ENCODE measurements at regions not wholly inside any gene's neighbourhood (a gene's known extent, or its start where the extent isn't known, plus 50 kb on each side); places are given as distances from the start of the nearest gene placed in this dataset.

DNA sequence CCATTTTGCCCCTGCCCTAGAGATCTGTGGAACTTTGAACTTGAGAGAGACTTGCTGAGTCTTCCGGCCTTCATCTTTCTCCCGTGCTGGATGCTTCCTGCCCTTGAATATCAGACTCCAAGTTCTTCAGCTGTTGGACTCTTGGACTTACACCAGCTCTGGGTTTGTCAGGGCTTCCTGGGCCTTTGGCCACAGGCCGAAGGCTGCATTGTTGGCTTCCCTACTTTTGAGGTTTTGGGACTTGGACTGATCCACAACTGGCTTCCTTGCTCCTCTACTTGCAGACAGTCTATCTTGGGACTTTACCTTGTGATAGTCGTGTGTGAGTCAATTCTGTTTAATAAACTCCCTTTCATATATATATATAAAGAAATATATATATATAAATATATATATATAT, 1071.0 kb downstream of the ADGRL3 start:
- H3K36me3 Mint-ChIP-seq, result no peaks in the 10 kb centered on the region
- H3K9me3 Mint-ChIP-seq, result no peaks in the 10 kb centered on the region
- H3K27ac Mint-ChIP-seq, result no peak overlapping the region
- no peak overlapping the region for H3K4me3 Mint-ChIP-seq
- DNase-seq (ENCODE audit: extremely low spot score, unreplicated experiment), result no peak
- TF ChIP-seq, protein P1, sequence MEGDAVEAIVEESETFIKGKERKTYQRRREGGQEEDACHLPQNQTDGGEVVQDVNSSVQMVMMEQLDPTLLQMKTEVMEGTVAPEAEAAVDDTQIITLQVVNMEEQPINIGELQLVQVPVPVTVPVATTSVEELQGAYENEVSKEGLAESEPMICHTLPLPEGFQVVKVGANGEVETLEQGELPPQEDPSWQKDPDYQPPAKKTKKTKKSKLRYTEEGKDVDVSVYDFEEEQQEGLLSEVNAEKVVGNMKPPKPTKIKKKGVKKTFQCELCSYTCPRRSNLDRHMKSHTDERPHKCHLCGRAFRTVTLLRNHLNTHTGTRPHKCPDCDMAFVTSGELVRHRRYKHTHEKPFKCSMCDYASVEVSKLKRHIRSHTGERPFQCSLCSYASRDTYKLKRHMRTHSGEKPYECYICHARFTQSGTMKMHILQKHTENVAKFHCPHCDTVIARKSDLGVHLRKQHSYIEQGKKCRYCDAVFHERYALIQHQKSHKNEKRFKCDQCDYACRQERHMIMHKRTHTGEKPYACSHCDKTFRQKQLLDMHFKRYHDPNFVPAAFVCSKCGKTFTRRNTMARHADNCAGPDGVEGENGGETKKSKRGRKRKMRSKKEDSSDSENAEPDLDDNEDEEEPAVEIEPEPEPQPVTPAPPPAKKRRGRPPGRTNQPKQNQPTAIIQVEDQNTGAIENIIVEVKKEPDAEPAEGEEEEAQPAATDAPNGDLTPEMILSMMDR (conservative IDR thresholded peaks at IDR 0.05), result no peak
- no peaks in the 10 kb centered on the region for H3K4me1 Mint-ChIP-seq (ENCODE audit: unreplicated experiment)
- H3K27me3 Mint-ChIP-seq, result no peaks in the 10 kb centered on the region

DNA sequence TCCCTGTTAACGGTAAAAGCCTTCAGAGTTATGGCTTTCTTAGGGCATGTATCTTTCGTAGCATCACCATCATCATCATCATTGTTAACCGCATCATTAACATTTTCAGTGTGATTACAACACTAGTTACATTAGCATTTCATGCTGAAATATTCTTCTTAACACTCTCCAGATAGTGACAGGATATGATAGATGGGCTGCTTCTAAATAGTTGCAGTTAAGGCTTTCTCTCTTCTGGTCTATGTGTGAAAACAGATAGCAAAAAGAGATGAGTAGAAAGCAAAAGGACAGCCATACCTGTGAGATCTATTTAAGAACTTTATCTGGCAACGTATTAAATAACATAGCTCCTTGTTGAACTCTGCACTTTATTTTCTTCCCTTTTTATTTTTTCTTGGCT, 1069.8 kb downstream of the ADGRL3 start:
- TF ChIP-seq, protein P1 (conservative IDR thresholded peaks at IDR 0.05), result no peak
- H3K27ac Mint-ChIP-seq, result no peak overlapping the region
- DNase-seq (ENCODE audit: extremely low spot score, unreplicated experiment), result no peak
- H3K36me3 Mint-ChIP-seq, result no peaks in the 10 kb centered on the region
- H3K9me3 Mint-ChIP-seq, result no peaks in the 10 kb centered on the region
- H3K4me3 Mint-ChIP-seq, result no peak overlapping the region
- H3K27me3 Mint-ChIP-seq, result no peaks in the 10 kb centered on the region
- no peaks in the 10 kb centered on the region for H3K4me1 Mint-ChIP-seq (ENCODE audit: unreplicated experiment)

DNA sequence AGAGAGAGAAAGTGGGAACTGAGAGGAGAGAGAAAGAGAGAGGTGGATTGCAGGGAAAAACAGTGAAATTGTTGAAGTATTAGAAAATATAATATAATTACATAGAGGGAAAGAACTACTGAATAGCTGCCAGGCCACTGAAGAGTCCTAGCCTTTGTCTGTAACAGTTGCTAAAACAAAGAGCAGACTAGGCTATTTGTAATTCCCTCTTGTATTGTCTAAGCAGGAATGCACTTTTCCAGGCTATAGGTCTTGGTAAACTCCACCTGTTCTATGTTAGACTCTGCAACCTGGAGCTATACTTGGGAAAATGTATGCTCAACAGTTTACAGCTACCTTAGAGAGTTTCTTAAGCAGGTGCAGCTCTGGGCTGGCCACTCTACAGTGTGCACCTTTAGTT, 1063.3 kb downstream of the ADGRL3 start:
- Mint-ChIP-seq H3K27ac (no peak overlapping the region), H3K36me3 (no peaks in the 10 kb centered on the region), H3K9me3 (no peaks in the 10 kb centered on the region), H3K4me1 (ENCODE audit: unreplicated experiment) (no peaks in the 10 kb centered on the region), H3K27me3 (peaks cover 3% of the 10 kb centered on the region), H3K4me3 (no peak overlapping the region)
- TF ChIP-seq, protein P1 (conservative IDR thresholded peaks at IDR 0.05), result no peak
- DNase-seq (ENCODE audit: extremely low spot score, unreplicated experiment), result no peak

DNA sequence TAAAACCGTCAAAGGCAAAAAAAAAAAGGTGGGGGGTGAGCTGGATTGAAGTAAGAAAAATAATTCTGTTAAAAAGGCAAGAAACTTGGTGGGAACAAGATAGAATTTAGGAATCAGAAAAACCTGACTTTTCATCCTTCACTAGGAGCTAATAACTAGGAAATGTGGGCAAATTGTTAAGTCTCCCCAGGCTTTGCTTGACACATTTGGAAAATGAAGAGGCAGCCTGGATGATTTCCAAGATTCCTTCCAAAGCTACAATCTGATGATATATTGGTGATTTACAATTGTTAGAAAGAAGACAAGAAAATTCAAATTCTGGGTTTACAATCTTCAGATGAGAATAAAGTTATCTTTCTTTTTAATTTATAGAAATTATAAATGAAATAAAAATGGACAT, 1062.5 kb downstream of the ADGRL3 start:
- no peaks in the 10 kb centered on the region for H3K9me3 Mint-ChIP-seq
- no peak for DNase-seq (ENCODE audit: extremely low spot score, unreplicated experiment)
- H3K27me3 Mint-ChIP-seq, result peaks cover 3% of the 10 kb centered on the region
- TF ChIP-seq, protein P1 (conservative IDR thresholded peaks at IDR 0.05), result no peak
- H3K4me3 Mint-ChIP-seq, result no peak overlapping the region
- H3K27ac Mint-ChIP-seq, result no peak overlapping the region
- no peaks in the 10 kb centered on the region for H3K4me1 Mint-ChIP-seq (ENCODE audit: unreplicated experiment)
- no peaks in the 10 kb centered on the region for H3K36me3 Mint-ChIP-seq

DNA sequence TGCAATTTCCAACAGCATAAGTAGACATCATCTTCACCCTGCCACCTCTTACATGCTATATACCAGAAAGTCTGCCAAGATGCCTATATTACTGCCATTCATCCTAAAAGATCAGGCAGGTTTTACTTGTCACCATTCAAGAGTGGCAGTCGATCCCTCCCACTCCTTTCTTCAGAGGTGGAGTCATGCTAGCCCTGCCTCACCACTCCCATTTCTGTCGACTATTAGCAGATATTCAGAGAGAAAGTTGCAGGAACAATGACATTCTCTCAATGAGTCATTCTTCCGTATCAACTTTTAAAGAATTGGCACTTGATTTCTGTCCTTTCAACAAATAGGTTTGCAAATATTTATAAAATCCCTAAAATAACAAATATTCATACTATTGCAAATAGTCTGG, 1060.1 kb downstream of the ADGRL3 start:
- no peak for DNase-seq (ENCODE audit: extremely low spot score, unreplicated experiment)
- peaks cover 3% of the 10 kb centered on the region for H3K27me3 Mint-ChIP-seq
- no peak overlapping the region for H3K4me3 Mint-ChIP-seq
- no peaks in the 10 kb centered on the region for H3K9me3 Mint-ChIP-seq
- TF ChIP-seq, protein P1 (conservative IDR thresholded peaks at IDR 0.05), result no peak
- no peak overlapping the region for H3K27ac Mint-ChIP-seq
- no peaks in the 10 kb centered on the region for H3K36me3 Mint-ChIP-seq
- no peaks in the 10 kb centered on the region for H3K4me1 Mint-ChIP-seq (ENCODE audit: unreplicated experiment)

DNA sequence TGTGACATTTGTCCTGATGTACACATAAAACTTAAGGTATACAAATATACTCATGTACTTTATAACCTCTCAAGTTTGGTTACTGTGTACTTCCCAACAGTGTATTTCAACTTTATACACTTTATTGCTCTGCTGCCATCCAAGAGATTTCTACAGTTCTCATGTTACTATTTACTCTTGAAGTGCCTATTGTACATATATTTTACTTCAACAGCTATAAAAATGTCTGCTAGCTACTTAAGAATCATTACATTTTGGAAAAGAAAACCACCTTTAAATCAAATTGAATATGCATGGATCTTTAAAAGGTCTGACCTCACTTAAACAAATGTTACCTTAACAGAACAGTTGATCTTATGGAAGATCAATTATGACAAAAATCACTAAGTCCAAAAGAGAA, 1056.4 kb downstream of the ADGRL3 start:
- H3K36me3 Mint-ChIP-seq, result no peaks in the 10 kb centered on the region
- no peak for DNase-seq (ENCODE audit: extremely low spot score, unreplicated experiment)
- H3K4me1 Mint-ChIP-seq (ENCODE audit: unreplicated experiment), result no peaks in the 10 kb centered on the region
- H3K27ac Mint-ChIP-seq, result no peak overlapping the region
- H3K4me3 Mint-ChIP-seq, result no peak overlapping the region
- TF ChIP-seq, protein P1 (conservative IDR thresholded peaks at IDR 0.05), result no peak
- peaks cover 3% of the 10 kb centered on the region for H3K27me3 Mint-ChIP-seq
- no peaks in the 10 kb centered on the region for H3K9me3 Mint-ChIP-seq
